DND-41 (cell line): ENCODE measurements at regions not wholly inside any gene's neighbourhood (a gene's known extent, or its start where the extent isn't known, plus 50 kb on each side); places are given as distances from the start of the nearest gene placed in this dataset.
"Not testable (repeated sequence)": the region's sequence is repeated elsewhere in the genome, so short reads cannot be mapped to it uniquely, and the experiment has no call there.

Experiments used
- ATAC-seq: fragments of 200-7000 bp; cut with Tn5 transposase; 3 replicates; pipeline ENCODE4 v1.9.1; 2021; ENCODE audit warnings: low read depth; ENCODE audit not compliant: insufficient read depth
- DNase-seq: peaks from one replicate; pipeline ENCODE4 v3.0.0-alpha.2; 2020
- H2AFZ ChIP-seq: 2 replicates; pipeline ENCODE4 v1.6.0; 2012; ENCODE audit warnings: low read depth, low read length
- H3K27ac ChIP-seq: 2 replicates; pipeline ENCODE4 v1.5.1; 2012; ENCODE audit warnings: low read length, inconsistent platforms
- H3K27me3 ChIP-seq: fragments of 200-600 bp; sonication (generic); 2 replicates; pipeline ENCODE4 v1.6.0; 2012; ENCODE audit warnings: low read length, mild to moderate bottlenecking, inconsistent platforms; ENCODE audit not compliant: insufficient read depth, poor library complexity
- H3K36me3 ChIP-seq: 2 replicates; pipeline ENCODE4 v1.5.1; 2012; ENCODE audit warnings: low read length, inconsistent platforms; ENCODE audit not compliant: insufficient read depth
- H3K4me1 ChIP-seq: 2 replicates; pipeline ENCODE4 v1.5.1; 2012; ENCODE audit warnings: mild to moderate bottlenecking, low read length; ENCODE audit not compliant: insufficient read depth
- H3K4me2 ChIP-seq: 2 replicates; pipeline ENCODE4 v1.6.0; 2012; ENCODE audit warnings: mild to moderate bottlenecking, moderate library complexity, low read length, inconsistent platforms; ENCODE audit not compliant: insufficient read depth
- H3K4me3 ChIP-seq, 2 experiments: fragments of 200-600 bp in 1 of 2; shearing (Covaris generic) in 1 of 2; 2 replicates each; pipeline ENCODE4 v1.5.1; 2012 to 2016; ENCODE audit warnings: inconsistent platforms in 2 of 2, low read length in 2 of 2, mild to moderate bottlenecking in 2 of 2, low read depth in 1 of 2, moderate library complexity in 1 of 2
- H3K79me2 ChIP-seq: 2 replicates; pipeline ENCODE4 v1.6.0; 2012; ENCODE audit warnings: low read length, inconsistent platforms; ENCODE audit not compliant: insufficient read depth
- H3K9ac ChIP-seq: 2 replicates; pipeline ENCODE4 v1.6.0; 2012; ENCODE audit warnings: low read depth, mild to moderate bottlenecking, inconsistent platforms, low read length, moderate library complexity
- H3K9me3 ChIP-seq: 2 replicates; pipeline ENCODE4 v1.5.1; 2012; ENCODE audit warnings: low read length, moderate library complexity, mild to moderate bottlenecking, inconsistent platforms; ENCODE audit not compliant: insufficient read depth, severe bottlenecking
- H4K20me1 ChIP-seq: 2 replicates; pipeline ENCODE4 v1.6.0; 2012; ENCODE audit warnings: low read length; ENCODE audit not compliant: insufficient read depth
- CTCF ChIP-seq: IDR thresholded peaks from 2 replicates; pipeline ENCODE4 v1.5.1; 2012; ENCODE audit warnings: borderline replicate concordance, low read length, moderate library complexity, mild to moderate bottlenecking; ENCODE audit not compliant: poor library complexity, severe bottlenecking; ENCODE audit errors: extremely low read depth
- EZH2 ChIP-seq: IDR thresholded peaks from 3 replicates; pipeline ENCODE4 v1.6.1; 2012; ENCODE audit warnings: borderline replicate concordance, low read depth, mild to moderate bottlenecking, moderate library complexity, low read length, inconsistent platforms; ENCODE audit not compliant: severe bottlenecking

- Histone ChIP-seq H3K9ac (no peak overlapping the region), H4K20me1 (no peaks in the 10 kb centered on the region), H3K36me3 (no peaks in the 10 kb centered on the region), H3K4me1 (no peaks in the 10 kb centered on the region), H3K27me3 (no peaks in the 10 kb centered on the region), H3K4me2 (no peak overlapping the region), H2AFZ (no peak overlapping the region), H3K4me3 (no peak overlapping the region), H3K9me3 (no peaks in the 10 kb centered on the region), H3K79me2 (no peaks in the 10 kb centered on the region), H3K27ac (no peak overlapping the region)
- TF ChIP-seq CTCF: no peak
- TF ChIP-seq EZH2: no peak
- ATAC-seq (no peak), DNase-seq (no peak)
These were observed 175.0 kb upstream of the UGT8 start for GRCh38 chr4:114423582-114423981.

- Histone ChIP-seq H3K36me3 (no peaks in the 10 kb centered on the region), H3K4me3 (no peak overlapping the region), H3K4me1 (no peaks in the 10 kb centered on the region), H3K9ac (no peak overlapping the region), H2AFZ (no peak overlapping the region), H3K79me2 (no peaks in the 10 kb centered on the region), H3K9me3 (no peaks in the 10 kb centered on the region), H3K27me3 (no peaks in the 10 kb centered on the region), H3K4me2 (no peak overlapping the region), H4K20me1 (no peaks in the 10 kb centered on the region), H3K27ac (no peak overlapping the region)
- ATAC-seq: no peak
- no peak for TF ChIP-seq CTCF
- TF ChIP-seq EZH2: no peak
- no peak for DNase-seq
These were observed 163.5 kb upstream of the UGT8 start for GRCh38 chr4:114435116-114435515.

- ATAC-seq: no peak
- H3K27me3 ChIP-seq: no peaks in the 10 kb centered on the region
- no peak overlapping the region for H3K27ac ChIP-seq
- no peaks in the 10 kb centered on the region for H3K9me3 ChIP-seq
- no peak for DNase-seq
- H3K79me2 ChIP-seq: no peaks in the 10 kb centered on the region
- H3K36me3 ChIP-seq: no peaks in the 10 kb centered on the region
- H2AFZ ChIP-seq: no peak overlapping the region
- no peaks in the 10 kb centered on the region for H3K4me1 ChIP-seq
- H3K4me2 ChIP-seq: no peak overlapping the region
- H3K9ac ChIP-seq: no peak overlapping the region
- no peaks in the 10 kb centered on the region for H4K20me1 ChIP-seq
- no peak overlapping the region for H3K4me3 ChIP-seq
- TF ChIP-seq EZH2 (no peak), CTCF (no peak)
These were observed 155.8 kb upstream of the UGT8 start for GRCh38 chr4:114442856-114443255.

GRCh38 chr4:114444211-114444610, 154.4 kb upstream of the UGT8 start:
- Histone ChIP-seq H3K9me3 (no peaks in the 10 kb centered on the region), H3K9ac (no peak overlapping the region), H4K20me1 (no peaks in the 10 kb centered on the region), H2AFZ (no peak overlapping the region), H3K4me3 (no peak overlapping the region), H3K4me1 (no peaks in the 10 kb centered on the region), H3K27me3 (no peaks in the 10 kb centered on the region), H3K79me2 (no peaks in the 10 kb centered on the region), H3K27ac (no peak overlapping the region), H3K36me3 (no peaks in the 10 kb centered on the region), H3K4me2 (no peak overlapping the region)
- TF ChIP-seq CTCF (no peak), EZH2 (no peak)
- no peak for ATAC-seq
- no peak for DNase-seq

- H3K9ac ChIP-seq, H3K79me2 ChIP-seq, H3K27me3 ChIP-seq, H2AFZ ChIP-seq, DNase-seq, H3K9me3 ChIP-seq, H3K4me1 ChIP-seq, H3K4me2 ChIP-seq, H3K27ac ChIP-seq, ATAC-seq, H3K4me3 ChIP-seq, H4K20me1 ChIP-seq, H3K36me3 ChIP-seq: not testable (repeated sequence)
These were observed 150.6 kb upstream of the UGT8 start for GRCh38 chr4:114447963-114448516.
